GM11168 (cell line): ENCODE measurements at regions not wholly inside any gene's neighbourhood (a gene's known extent, or its start where the extent isn't known, plus 50 kb on each side); places are given as distances from the start of the nearest gene placed in this dataset.

ENCODE experiments used
- in situ Hi-C: fragments of 300-500 bp; cut with MboI; formaldehyde crosslinking; loops from one replicate; pipeline ENCODE4 v1.12.0; 2022; ENCODE audit warnings: low sequenced_read_pairs; ENCODE audit not compliant: unreplicated experiment

- in situ Hi-C loops = no loop called here
Observed at GRCh38 chr4:12304905-12305304, 876.2 kb upstream of the HS3ST1 start.

DNA sequence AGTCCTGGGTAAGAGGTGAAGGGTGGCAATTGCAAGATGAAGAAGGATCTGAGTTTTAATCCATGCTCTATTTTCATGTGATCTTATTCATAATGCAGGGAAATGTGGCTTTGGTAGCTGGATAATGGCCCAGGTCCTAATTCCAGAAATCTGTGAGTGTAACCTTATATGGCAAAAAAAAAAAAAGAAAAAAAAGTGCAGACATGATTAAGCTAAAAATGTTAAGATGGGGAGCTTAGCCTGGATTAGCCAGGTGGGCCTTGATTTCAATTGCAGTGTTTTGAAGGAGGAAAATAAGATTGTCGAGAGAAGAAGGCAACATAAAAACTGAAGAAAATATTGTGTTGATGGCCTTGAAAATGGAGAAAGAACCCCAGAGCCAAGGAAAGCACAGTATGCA lies 867.7 kb upstream of the HS3ST1 start:
- in situ Hi-C loops = no loop called here

DNA sequence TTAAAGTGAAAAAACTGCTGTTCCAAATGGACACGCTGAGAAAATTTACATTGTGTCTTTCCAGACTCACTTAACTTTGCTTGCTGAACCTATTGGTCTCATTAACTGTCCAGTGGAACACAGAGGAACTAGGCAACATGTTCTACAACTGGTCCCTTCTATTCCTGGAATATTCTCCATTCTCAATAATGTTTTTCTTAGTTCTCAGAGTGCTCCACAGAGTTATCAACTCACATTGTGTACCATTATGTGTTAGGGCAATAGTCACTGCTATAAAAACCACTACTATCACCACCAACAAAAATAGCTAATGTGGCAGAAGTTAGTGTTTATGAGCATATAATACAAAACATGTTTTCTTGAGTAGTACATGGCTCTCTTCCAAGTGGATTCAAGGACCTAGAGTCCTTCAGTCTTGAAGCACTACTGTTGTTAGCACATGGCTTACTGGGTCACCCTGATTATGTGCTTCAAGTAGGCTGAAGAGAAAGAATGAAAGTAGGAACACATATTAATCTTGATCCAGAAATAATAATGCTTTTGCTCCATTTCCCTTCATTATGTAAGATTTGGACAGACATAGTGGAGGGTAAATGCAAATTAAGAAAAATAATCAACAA lies 865.3 kb upstream of the HS3ST1 start:
- in situ Hi-C loops = no loop called here

DNA sequence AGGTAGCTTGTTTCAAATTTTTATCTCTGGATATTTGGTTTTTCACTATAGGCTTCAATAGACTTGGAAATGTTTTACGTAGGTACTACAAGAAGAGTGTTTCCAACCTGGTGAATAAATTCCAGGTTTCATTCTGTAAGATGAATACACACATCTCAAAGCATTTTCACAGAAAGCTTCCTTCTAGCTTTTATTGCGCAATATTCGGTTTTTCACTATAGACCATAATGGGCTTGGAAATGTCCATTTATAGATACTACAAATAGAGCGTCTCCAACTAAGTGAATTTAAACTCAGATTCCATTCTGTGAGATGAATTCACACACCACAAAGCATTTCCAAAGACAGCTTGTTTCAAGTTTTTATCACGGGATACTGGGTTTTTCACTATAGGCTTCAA lies 857.7 kb upstream of the HS3ST1 start:
- in situ Hi-C loops = no loop called here

DNA sequence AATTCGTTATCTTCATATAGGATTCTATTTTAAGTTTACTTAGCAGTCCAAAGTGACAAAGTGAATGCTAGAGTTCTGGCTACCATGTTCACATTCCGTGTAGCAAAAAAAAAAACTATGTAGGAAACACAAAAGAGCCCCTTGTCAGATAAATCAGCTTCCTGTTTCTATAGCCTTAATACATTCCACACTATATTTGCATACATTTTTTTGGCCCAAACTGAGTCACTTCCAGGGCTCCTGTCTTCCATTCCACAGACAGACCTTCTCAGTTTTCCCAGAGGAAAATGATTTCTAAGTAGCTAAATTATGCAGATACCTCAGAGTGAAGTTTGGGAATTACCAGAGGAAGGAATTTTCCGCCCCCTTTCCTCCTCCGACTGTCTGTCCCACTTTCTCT lies 841.9 kb upstream of the HS3ST1 start:
- in situ Hi-C loops = no loop called here

GRCh38 chr4:12265554-12265953 lies 836.9 kb upstream of the HS3ST1 start:
- in situ Hi-C loops = loop anchor here (10.0 kb wide), 1 partner anchor 289 kb away; no protein-coding TSS in a partner anchor

DNA sequence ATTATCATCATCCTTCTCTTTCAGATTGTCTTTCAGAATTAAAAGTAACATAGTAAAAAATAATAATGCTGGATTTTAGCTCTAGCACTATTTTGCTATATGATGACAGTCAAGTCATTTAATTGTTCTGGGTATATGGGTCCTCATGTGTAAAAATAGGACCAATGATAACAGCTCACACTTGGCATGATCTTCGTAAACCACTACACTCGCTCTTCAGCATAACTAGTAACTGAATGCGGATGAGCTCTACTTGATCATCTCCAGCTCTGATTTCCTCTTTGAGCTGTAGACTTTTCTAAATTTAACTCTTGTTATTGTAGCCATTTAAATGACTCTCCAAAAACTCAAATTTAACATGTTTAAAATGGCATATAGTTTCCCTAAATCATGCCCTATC lies 831.8 kb upstream of the HS3ST1 start:
- in situ Hi-C loops = loop anchor here (10.0 kb wide), 1 partner anchor 294 kb away; no protein-coding TSS in a partner anchor

GRCh38 chr4:12244973-12245372 lies 816.3 kb upstream of the HS3ST1 start:
- in situ Hi-C loops = no loop called here

DNA sequence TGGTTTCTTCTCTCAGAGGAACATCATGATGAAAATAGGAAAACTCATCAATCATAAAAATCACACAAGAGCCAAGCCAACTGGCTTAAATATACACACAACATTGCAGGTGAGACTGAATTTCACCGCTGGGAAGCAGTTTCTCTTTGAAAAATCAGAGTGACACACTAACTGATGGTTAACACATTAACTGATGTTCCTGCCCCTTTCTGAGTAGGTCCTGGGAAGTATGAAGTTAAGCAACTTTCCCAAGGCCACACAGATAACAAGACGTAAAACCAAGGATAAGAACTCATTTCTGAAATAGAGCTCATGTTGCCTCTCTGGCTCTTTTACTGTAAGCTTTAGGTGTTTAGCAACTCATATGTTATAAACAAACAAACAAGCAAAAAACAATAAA lies 813.7 kb upstream of the HS3ST1 start:
- in situ Hi-C loops = no loop called here

DNA sequence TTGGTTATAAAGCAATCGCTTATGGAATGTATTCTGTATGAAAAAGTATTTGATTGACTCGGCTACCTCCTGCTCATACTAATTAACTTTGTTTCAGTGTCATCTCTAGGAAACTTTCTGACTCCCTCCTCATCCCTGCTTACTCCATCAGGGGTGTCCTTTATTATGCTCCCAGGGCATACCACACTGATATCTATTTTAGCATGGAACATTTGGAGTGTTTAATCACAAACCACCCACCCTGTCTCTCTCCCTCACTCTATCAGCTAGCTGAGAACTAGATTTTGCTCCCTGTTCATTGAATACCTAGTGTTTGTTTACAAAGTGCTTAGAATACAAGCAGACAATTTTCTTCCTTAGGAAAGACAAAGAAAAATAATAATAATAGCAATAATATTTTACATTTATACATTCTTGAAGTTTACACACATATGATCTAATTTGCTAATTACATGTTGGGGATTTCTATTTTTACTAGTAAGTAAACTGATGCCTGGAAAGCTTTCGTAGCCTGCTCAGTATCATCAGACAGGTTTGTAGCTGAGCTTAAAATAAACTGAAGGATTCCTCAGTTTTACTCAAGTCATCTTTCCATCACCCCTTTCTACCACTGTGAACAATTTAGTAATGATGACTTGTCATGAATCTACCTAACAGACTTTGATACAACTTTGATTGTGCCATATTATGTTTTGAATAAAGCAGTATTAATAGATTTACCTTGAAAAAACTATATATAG lies 811.4 kb upstream of the HS3ST1 start:
- in situ Hi-C loops = no loop called here

DNA sequence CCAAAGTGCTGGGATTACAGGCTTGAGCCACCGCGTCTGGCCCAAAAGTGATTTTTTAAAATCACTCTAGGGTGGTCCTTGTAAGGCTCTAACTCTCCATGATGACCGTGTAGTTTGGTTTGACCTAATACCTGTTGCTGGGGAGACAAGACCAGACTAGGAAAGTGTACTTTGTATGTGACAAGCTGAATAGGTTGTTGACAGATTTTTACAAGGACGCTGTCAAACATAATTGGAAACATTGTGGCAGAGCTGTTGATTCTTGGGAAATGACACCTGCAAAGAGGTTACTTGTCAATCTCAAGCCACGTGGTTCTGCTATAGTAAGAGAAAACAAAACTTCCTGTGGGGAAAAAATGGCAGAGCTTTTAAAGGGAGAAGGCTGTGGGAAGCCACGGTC lies 802.4 kb upstream of the HS3ST1 start:
- in situ Hi-C loops = no loop called here

- in situ Hi-C loops = no loop called here
Observed at GRCh38 chr4:12221031-12221430, 792.3 kb upstream of the HS3ST1 start.

GRCh38 chr4:12211636-12212035 lies 782.9 kb upstream of the HS3ST1 start:
- in situ Hi-C loops = no loop called here

GRCh38 chr4:12207396-12207795 lies 778.7 kb upstream of the HS3ST1 start:
- in situ Hi-C loops = no loop called here

GRCh38 chr4:12206091-12206490 lies 777.4 kb upstream of the HS3ST1 start:
- in situ Hi-C loops = no loop called here

- in situ Hi-C loops = no loop called here
Observed at GRCh38 chr4:12203945-12204344, 775.3 kb upstream of the HS3ST1 start.

- in situ Hi-C loops = no loop called here
Observed at GRCh38 chr4:12200226-12200625, 771.5 kb upstream of the HS3ST1 start.

- in situ Hi-C loops = no loop called here
Observed at GRCh38 chr4:12186526-12186925, 757.8 kb upstream of the HS3ST1 start.

- in situ Hi-C loops = no loop called here
Observed at GRCh38 chr4:12178614-12179610, 750.2 kb upstream of the HS3ST1 start.

- in situ Hi-C loops = no loop called here
Observed at GRCh38 chr4:12177416-12177815, 748.7 kb upstream of the HS3ST1 start.

GRCh38 chr4:12173496-12173895 lies 744.8 kb upstream of the HS3ST1 start:
- in situ Hi-C loops = no loop called here
